ENCODE measurements at regions not wholly inside any gene's neighbourhood (a gene's known extent, or its start where the extent isn't known, plus 50 kb on each side); places are given as distances from the start of the nearest gene placed in this dataset.

DNA sequence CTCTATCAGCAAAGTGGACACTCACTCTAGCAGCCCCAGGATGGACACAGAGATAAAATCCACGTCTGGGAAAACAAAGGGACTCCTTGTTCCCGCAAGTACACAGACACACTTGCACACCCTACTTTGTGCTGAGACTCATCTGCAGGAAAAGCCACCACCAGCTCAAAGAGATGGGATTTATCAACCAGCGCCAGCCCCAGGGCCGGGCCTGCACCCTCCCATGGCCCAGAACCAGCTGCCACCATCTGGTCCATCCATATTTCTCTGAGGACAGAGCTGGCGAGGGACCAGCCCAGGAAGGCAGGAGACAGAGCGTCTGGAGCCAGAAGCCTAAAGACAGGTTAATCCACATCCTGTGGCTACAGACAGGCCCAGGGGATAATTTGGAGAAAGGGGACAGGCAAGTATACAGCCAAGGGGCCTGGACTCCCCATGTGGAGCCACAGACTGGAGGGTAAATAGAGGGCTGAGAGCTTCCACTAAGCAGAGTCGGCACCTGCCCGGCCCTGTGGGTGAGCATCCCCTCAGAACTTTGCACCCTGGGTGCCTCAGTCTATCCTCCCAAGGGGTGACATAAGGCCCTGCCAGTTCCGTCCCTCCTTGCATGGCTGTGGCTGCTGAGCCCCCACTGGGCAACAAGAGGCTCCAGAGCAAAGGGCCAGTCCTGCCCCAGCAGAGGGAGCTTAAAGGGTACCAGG is 233.9 kb downstream of the PTPRU start:
- POLR2A ChIA-PET, result no interaction called here
- WGBS (ENCODE audit: missing lambda C conversion rate), result 51% methylated on average over 7 of the region's 9 CpGs

DNA sequence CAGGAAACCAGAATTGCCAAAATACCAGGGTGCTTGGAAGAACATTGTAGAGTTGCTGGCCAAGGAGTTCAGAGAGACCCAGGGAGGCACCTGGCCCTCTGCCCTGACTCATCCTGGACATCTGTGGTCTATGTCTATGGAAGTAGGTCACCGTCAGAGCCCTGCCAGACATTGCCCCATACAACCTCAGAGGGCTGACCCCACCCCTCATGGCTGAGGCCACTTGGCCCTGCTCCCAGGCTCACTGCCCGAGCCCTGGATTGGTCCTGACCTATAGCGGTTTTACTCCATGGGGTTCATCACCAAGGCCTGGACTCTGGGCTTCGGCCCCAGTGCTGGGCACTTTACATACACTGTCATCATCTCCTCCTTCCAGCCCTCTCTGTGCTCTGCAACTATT is 233.1 kb downstream of the PTPRU start:
- CTCF ChIA-PET, result no interaction called here
- ATAC-seq (no peak), DNase-seq (ENCODE audit: low read depth in 1 of 2, low spot score in 1 of 2) (no peak), FAIRE-seq (no peak)
- WGBS (ENCODE audit: missing lambda C conversion rate), result 20% methylated on average over 2 of the region's 4 CpGs
- POLR2A ChIA-PET, result no interaction called here
- Histone ChIP-seq H3K4me2 (no peak overlapping the region), H3K27ac (no peak overlapping the region), H3K9me3 (no peaks in the 10 kb centered on the region), H3K4me1 (no peaks in the 10 kb centered on the region), H3K4me3 (no peak overlapping the region)
- TF ChIP-seq FOXS1 (CRISPR knock-in tag; IDR thresholded peaks at IDR 0.05), result no peak
- TF ChIP-seq RAD21 (conservative IDR thresholded peaks at IDR 0.05 in 1 of 2, IDR thresholded peaks at IDR 0.05 in 1 of 2), result no peak
- TF ChIP-seq, protein P1, sequence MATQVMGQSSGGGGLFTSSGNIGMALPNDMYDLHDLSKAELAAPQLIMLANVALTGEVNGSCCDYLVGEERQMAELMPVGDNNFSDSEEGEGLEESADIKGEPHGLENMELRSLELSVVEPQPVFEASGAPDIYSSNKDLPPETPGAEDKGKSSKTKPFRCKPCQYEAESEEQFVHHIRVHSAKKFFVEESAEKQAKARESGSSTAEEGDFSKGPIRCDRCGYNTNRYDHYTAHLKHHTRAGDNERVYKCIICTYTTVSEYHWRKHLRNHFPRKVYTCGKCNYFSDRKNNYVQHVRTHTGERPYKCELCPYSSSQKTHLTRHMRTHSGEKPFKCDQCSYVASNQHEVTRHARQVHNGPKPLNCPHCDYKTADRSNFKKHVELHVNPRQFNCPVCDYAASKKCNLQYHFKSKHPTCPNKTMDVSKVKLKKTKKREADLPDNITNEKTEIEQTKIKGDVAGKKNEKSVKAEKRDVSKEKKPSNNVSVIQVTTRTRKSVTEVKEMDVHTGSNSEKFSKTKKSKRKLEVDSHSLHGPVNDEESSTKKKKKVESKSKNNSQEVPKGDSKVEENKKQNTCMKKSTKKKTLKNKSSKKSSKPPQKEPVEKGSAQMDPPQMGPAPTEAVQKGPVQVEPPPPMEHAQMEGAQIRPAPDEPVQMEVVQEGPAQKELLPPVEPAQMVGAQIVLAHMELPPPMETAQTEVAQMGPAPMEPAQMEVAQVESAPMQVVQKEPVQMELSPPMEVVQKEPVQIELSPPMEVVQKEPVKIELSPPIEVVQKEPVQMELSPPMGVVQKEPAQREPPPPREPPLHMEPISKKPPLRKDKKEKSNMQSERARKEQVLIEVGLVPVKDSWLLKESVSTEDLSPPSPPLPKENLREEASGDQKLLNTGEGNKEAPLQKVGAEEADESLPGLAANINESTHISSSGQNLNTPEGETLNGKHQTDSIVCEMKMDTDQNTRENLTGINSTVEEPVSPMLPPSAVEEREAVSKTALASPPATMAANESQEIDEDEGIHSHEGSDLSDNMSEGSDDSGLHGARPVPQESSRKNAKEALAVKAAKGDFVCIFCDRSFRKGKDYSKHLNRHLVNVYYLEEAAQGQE (IDR thresholded peaks at IDR 0.05), result no peak
- no peak for TF ChIP-seq ESRRA (IDR thresholded peaks at IDR 0.05; ENCODE audit: borderline replicate concordance, low read length)
- TF ChIP-seq PHF8 (IDR thresholded peaks at IDR 0.05; ENCODE audit: borderline replicate concordance, low read depth), result no peak
- TF ChIP-seq, protein P2, sequence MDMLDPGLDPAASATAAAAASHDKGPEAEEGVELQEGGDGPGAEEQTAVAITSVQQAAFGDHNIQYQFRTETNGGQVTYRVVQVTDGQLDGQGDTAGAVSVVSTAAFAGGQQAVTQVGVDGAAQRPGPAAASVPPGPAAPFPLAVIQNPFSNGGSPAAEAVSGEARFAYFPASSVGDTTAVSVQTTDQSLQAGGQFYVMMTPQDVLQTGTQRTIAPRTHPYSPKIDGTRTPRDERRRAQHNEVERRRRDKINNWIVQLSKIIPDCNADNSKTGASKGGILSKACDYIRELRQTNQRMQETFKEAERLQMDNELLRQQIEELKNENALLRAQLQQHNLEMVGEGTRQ (IDR thresholded peaks at IDR 0.05), result no peak
- no peak for TF ChIP-seq HOXA7 (CRISPR knock-in tag; IDR thresholded peaks at IDR 0.05)
- TF ChIP-seq NPAS2 (CRISPR knock-in tag; IDR thresholded peaks at IDR 0.05; ENCODE audit: borderline replicate concordance), result no peak
- no peak for TF ChIP-seq FOSL2 (IDR thresholded peaks at IDR 0.05)
- TF ChIP-seq FOSL2 (CRISPR knock-in tag; IDR thresholded peaks at IDR 0.05), result no peak

More for the DNA sequence above, 233.9 kb downstream of the PTPRU start:
- FAIRE-seq, result no peak
- CTCF ChIA-PET, result interaction anchor here (0.9 kb wide), 1 partner anchor 14 kb away, joined by 3 read pairs; no protein-coding TSS in a partner anchor
- no peaks in the 10 kb centered on the region for H3K9me3 ChIP-seq
- no peak for TF ChIP-seq CBX2 (IDR thresholded peaks at IDR 0.05; ENCODE audit: borderline replicate concordance, low read depth)
- TF ChIP-seq ZNF302 (CRISPR knock-in tag; IDR thresholded peaks at IDR 0.05), result no peak
- no peak for TF ChIP-seq CBX8 (IDR thresholded peaks at IDR 0.05)
- no peak for TF ChIP-seq KDM1A (IDR thresholded peaks at IDR 0.05; ENCODE audit: low read depth)
- no peak for TF ChIP-seq SMC3 (IDR thresholded peaks at IDR 0.05)
- TF ChIP-seq FOXS1 (CRISPR knock-in tag; IDR thresholded peaks at IDR 0.05), result no peak
- no peak for TF ChIP-seq CHD2 (IDR thresholded peaks at IDR 0.05; ENCODE audit: low read length, partially characterized antibody)
- H3K4me3 ChIP-seq, result no peak overlapping the region
- H3K4me2 ChIP-seq, result no peak overlapping the region
- H3K4me1 ChIP-seq, result no peaks in the 10 kb centered on the region
- H3K27ac ChIP-seq, result no peak overlapping the region
- no peak for ATAC-seq
- no peak for DNase-seq (ENCODE audit: low read depth in 1 of 2, low spot score in 1 of 2)

DNA sequence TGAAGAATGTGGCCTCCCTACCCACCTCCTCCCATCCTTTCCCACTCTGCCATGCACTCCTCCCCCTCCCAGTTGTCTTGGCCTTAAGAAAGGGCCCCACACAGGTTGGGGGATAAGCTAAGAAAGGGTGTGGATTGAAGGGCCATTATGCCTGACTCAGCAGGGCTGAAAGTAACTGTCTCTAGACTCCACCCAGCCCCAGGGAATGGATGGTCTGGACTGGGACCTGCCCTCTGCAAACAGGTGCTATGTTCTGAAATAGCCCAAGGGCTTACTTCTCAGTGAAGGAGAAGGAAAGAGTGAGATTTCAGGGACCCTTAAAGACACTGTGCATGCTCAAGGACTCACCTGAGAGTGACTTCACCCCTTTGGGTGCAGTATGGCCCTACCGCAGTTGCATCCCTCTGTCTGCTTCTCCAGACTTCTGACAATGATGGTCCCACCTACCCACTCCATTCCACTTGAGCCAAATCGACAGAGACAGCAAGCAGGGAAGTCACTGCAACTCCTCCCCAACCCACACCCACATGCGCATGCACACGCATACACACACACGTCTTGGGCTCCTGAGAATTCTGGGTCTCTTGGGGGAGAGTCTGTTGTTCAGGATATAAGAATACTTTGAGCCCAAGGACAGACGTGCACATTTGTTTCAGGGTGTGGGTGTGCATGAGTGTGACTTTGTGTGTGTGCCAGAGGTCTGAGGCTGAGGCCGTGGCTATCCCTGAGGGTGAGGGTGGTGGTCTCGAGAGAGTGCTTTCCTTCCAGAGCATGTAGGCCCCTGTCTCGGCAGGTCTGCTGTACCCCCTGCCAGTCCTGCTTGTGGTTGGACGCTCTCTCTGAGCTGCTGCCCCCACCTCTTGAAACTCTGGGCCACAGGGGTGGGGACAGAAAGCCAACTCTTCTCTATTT is 231.9 kb downstream of the PTPRU start:
- DNase-seq (ENCODE audit: low read depth in 1 of 2, low spot score in 1 of 2) (no peak), ATAC-seq (no peak), FAIRE-seq (no peak)
- ChIA-PET CTCF (no interaction called here), POLR2A (no interaction called here)
- 32% methylated on average over 9 of the region's 10 CpGs for WGBS (ENCODE audit: missing lambda C conversion rate)
- Histone ChIP-seq H3K4me1 (no peaks in the 10 kb centered on the region), H3K9me3 (no peaks in the 10 kb centered on the region), H3K27ac (no peak overlapping the region), H3K4me3 (no peak overlapping the region), H3K4me2 (no peak overlapping the region)
- TF ChIP-seq GATA3 (IDR thresholded peaks at IDR 0.05; ENCODE audit: borderline replicate concordance) (no peak), NR3C1 (IDR thresholded peaks at IDR 0.05) (no peak), EP300 (IDR thresholded peaks at IDR 0.05) (no peak), HOXB13 (CRISPR knock-in tag; IDR thresholded peaks at IDR 0.05; ENCODE audit: low read depth) (no peak), RCOR1 (IDR thresholded peaks at IDR 0.05; ENCODE audit: low read depth, low read length) (no peak), FOXS1 (CRISPR knock-in tag; IDR thresholded peaks at IDR 0.05) (no peak), JUNB (IDR thresholded peaks at IDR 0.05) (no peak)
- TF ChIP-seq, protein P3, sequence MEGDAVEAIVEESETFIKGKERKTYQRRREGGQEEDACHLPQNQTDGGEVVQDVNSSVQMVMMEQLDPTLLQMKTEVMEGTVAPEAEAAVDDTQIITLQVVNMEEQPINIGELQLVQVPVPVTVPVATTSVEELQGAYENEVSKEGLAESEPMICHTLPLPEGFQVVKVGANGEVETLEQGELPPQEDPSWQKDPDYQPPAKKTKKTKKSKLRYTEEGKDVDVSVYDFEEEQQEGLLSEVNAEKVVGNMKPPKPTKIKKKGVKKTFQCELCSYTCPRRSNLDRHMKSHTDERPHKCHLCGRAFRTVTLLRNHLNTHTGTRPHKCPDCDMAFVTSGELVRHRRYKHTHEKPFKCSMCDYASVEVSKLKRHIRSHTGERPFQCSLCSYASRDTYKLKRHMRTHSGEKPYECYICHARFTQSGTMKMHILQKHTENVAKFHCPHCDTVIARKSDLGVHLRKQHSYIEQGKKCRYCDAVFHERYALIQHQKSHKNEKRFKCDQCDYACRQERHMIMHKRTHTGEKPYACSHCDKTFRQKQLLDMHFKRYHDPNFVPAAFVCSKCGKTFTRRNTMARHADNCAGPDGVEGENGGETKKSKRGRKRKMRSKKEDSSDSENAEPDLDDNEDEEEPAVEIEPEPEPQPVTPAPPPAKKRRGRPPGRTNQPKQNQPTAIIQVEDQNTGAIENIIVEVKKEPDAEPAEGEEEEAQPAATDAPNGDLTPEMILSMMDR (IDR thresholded peaks at IDR 0.05), result no peak
